ENCODE measurements at regions not wholly inside any gene's neighbourhood (a gene's known extent, or its start where the extent isn't known, plus 50 kb on each side); places are given as distances from the start of the nearest gene placed in this dataset.

DNA sequence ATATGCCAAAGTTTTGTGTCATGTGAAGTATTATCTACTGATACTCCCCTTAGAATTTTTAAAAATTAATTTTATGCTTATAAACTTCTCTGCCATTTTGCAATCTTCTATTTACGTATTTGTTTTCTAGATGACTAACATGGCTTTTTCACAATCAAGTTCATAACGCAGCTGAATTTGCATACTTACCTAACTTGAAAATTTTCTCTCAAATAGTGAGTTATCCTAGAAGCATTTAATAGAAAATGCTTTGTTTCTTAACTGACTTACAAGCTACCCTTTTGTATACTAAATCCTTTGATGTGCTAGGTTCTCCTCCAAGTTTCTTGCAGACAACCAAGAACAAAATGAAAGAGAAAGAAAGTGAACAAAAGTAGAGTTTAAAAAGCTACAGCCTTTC is 683.5 kb downstream of the LIG4 start:
- no peak for FAIRE-seq
- DNase-seq (ENCODE audit: insufficient read length, low spot score), result no peak

DNA sequence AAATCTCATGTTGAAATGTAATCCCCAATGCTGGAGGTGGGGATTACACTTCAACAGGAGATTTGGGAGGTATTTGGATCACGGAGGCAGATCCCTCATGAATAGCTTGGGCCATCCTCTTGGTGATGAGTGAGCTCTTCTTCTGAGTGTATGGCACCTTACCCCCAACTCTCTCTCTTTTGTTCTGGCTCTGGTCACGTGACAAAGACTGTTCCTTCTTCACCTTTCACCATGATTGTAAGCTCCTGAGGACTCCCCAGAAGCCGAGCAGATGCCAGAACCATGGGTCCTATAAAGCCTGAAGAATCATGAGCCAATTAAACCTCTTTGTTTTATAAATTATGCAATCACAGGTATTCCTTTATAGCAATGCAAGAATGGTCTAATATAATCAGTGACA is 684.2 kb downstream of the LIG4 start:
- no peak for FAIRE-seq

DNA sequence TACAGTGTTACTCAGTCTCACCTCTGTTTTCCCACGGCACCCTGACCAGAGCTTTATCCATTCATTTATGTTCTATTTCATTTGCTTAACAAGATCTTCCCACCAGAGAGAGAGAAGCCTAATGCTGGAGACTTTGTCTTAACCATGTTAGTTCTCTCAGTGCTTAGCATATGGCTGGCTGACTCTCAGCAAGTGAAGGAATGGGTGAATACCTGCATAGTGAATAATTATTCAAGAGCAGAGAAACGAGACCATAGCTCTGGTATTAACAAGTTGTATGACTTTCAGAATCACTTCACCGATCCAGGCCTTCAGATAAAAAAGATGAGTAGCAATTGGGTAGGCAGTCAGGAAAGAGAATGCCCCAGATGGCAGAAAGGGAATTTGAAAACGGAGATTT is 686.3 kb downstream of the LIG4 start:
- FAIRE-seq (no peak), DNase-seq (ENCODE audit: insufficient read length, low spot score) (no peak)

More for the DNA sequence above, 684.2 kb downstream of the LIG4 start:
- no peak for DNase-seq (ENCODE audit: insufficient read length, low spot score)

DNA sequence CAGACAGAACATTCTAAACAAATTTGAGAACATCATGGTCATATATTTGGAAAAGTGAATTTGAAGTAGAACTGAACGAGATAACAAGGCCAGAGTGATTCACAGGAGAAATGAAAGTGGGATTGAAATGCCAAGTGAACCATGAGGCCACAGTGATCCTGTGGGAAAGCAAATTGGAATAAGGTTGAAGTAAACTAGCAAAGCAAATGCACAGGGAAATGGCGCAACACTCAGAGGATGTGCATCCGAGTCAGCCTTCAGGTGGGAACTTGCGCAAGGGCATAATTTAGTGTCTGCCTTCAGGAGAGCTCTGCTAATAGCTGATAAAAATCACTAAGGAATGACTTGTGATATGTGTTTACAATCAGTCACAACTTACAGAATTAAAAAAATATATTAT is 696.6 kb downstream of the LIG4 start:
- DNase-seq (ENCODE audit: insufficient read length, low spot score) (no peak), FAIRE-seq (no peak)

DNA sequence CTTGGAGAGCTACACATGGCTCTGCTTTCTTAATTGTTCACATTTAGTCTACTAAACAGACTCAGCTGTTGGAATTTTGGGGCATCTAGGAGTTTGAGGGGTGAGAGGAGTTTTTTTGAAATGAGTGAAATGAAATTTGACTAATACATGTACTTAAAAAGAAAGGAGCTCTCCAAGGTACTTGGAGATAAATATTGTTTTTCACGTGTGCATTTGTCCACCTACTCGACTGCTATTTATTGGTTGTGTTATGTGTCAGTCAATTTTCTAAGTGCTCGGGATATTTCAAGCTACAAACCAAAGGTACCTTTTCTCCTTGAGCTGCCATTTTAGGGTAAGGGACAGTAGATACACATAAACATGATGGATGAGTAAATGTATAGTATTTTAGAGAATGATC is 697.0 kb downstream of the LIG4 start:
- no peak for FAIRE-seq
- no peak for DNase-seq (ENCODE audit: insufficient read length, low spot score)

DNA sequence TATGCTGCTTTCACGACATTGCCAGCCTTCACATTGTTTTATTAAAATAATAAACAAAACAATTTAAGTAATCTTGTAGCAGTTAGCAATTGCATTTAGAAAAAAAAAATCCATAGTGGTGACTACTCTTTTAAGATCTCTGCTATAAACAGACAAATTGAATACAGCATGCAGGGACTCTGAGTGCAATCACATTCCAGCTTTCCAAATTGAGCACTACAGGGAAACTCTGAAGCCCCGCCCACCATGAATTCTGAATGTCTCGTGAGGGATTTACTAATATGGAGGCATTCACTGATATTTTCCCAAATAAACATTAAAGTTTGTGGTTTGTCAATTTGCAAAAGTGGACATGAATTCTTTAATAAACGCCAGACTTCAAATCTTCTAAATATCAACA is 698.8 kb downstream of the LIG4 start:
- FAIRE-seq (no peak), DNase-seq (ENCODE audit: insufficient read length, low spot score) (no peak)

DNA sequence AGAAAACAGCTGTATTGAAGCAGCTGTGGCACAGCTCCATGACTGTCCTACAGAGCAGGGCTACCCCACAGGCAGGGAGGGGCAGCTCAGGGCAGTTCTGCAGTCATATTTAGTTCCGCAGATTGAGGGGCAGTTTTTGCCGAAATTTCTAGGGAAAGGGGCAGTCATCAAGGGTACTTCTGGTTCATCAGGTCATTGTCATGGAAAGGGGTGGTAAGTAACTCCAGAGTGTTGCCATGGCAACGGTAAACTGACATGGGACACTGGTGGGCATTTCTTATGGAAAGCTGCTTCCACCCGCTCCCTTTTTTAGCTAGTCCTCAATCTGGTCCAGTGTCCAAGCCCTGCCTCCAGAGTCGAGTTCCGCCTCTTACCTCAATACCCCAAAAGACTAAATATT is 702.8 kb downstream of the LIG4 start:
- no peak for DNase-seq (ENCODE audit: insufficient read length, low spot score)
- FAIRE-seq, result no peak

DNA sequence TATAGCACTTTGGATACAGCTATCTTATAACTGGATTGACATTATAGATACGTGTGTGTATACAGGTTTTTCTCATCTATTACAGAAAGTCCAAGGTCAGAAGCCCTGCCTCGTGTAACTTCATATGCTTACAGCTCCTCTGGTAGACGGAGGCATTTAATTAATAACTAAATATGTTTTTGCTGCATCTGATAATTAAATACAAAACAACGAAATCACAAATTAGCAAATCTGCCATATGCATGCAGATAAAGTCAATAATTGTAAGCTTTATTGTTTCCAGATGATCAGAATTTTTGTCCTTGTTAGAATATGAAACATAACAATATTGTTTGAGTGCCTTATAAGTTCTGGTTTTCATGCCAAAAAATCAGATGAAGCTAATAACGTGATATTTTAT is 717.7 kb downstream of the LIG4 start:
- FAIRE-seq (no peak), DNase-seq (ENCODE audit: insufficient read length, low spot score) (no peak)

DNA sequence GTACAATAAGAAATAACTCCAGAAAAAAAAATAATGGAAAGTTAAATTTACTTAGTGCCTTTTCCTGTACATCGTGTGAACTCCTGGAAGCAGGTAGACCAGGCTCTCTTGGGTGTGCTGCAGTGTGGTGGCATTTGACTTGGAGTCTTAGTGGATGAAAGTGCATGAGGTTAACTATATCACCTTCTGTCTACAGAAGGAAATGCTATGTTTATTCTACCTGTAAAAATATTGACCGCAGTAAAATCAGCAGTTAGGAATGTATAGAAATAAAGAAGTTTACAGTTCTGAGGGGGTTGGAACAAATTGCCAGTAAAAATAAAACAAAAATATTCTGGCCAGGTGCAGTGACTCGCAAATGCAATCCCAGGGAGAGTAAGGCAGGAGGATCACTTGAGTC is 722.1 kb downstream of the LIG4 start:
- DNase-seq (ENCODE audit: insufficient read length, low spot score), result no peak
- FAIRE-seq, result no peak

DNA sequence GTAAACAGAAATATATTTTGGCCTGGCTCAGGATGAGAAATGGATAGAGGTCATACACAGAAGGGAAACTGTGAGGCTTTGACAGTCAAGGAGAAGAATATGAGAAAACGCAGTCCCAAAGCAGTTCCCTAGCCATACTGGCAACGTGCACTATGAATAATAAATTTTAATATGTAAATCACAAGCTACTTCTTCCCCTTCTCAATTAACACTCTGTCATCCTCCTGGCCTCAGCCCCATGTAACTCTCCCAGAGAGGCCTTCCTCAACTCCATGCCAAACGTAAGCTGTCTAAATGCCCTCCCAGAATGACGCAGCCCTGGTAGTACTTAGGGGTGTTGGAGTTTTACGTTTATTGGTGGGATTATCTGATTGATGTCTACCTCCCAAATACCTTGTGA is 732.6 kb downstream of the LIG4 start:
- FAIRE-seq (no peak), DNase-seq (ENCODE audit: insufficient read length, low spot score) (no peak)

DNA sequence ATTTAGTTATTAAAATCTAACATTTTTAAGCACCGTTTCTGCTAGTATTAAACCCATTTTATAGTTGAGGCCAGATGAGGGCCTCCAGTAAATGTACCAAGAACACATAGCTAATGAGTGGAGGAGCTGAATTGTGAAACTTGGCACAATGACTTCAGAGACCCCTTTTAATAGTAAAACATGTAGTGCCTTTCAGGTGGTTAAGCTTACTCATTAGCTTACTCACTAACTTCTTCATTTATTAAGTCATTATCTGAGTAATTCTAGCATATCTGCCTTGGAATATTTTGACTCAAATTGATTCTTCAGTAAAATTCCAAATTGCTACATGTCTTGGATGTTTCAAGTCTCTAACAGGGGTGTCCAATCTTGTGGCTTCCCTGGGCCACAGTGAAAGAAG is 735.2 kb downstream of the LIG4 start:
- no peak for FAIRE-seq
- no peak for DNase-seq (ENCODE audit: insufficient read length, low spot score)

DNA sequence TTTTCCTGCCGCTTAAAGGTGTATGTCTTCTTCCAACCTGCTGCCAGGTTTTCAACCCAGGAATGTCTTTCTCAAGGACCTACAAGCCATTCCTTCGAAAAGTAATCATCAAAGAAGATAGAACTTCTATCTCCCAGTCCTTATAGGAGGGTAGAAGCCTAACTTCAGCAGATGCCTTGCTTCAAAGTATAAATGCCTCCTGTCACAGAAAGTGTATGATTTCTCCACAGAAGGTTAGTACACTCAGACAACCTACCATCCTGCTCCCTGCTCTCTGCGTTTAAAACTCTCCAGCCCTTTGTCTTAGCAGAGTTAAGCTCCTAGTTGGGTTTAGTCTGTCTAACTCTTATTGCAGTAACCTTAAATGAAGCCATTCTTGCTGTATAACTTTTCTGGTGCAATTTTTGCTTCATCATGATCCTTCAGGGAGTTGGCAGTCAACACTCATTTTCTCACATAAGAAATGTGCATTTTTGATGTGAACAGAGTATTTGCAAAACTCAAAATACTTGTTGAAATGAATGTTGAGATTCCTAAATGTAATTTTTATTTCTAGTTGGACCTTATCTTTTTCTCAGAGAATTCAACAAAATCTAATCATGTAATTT is 737.5 kb downstream of the LIG4 start:
- FAIRE-seq (no peak), DNase-seq (ENCODE audit: insufficient read length, low spot score) (no peak)

DNA sequence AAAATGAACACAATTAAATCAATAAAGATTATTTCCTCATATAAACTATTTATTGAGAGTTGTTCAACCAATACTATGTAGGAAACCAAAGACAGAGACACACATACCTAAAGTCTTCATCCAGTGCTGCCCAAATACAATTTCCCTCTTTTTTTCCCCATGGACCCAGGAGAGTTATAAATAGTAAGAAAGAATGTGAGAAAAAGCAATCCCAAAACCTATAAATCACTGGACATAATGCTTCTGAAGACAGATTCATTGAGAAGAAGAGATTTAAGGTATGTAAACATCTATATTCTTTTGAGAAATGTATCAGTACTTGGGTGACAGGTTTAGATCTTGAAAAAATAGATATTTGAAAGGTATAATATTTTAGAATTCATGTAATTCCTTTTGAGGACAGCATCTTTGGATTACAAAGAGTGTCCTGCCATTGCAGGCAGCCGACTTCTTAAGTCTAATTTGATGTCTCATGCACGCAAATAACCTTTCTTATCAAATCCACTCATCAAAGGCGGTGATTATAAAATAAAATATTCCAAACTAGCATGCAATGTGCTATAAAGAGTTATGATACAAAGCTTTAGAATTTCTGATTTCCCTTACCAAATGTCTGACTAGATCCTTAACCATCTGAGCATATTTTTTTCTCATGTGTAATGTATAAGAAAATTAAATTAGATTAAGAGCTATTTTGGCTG is 739.4 kb downstream of the LIG4 start:
- DNase-seq (ENCODE audit: insufficient read length, low spot score), result no peak
- FAIRE-seq, result no peak

DNA sequence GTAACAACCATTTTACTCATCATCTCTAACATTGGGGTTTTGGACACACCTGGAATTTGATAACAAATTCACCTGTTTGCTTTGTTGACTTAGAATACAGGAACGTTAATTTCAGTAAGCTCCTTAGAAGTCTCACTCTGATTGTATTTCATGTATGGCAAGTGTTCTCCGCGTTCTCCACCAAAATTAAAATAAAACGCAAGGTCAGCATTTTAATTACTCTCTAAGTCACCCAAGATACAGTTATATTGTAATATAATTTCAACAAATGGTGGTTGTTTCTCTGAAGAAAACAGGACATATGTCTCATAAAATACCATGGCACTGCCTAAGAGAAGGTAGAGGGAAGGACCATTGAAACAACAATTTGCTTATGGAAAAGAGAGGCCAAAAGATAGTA is 742.1 kb downstream of the LIG4 start:
- DNase-seq (ENCODE audit: insufficient read length, low spot score) (no peak), FAIRE-seq (no peak)

DNA sequence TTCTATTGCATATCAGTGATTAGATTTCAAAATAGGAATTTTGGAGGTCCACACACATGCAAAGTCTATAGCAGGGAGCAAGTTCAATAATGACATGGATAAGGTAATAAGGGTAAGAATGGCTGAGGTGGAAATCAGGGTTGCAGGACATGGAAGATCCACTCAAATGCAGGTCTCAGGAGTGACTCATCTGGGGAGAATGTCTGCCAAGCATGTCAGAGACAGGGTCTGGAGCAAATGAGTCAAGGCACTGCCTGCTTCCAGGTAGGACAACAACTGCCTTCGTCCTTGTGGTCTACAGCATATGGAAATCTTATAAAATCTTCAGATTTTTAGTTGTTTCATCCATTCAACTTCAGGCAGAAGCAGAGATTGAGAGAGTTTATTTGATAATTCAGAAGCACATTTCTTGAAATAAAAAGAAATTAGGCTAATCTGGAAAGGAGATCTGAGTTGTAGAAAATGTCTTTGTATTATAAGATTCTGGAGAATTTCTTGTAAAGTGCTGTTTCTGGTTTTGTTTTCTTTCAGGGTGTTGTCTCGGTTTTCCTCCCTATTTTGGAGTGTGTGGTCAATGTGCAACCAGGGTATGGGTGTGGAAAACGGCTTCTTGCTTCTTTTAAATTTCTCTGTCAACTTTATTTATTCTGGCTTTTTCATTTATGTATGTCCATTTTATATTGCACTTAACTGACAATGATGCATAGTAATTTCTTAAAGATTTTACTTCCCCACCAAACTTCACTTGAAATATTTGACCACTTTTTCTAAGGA is 748.8 kb downstream of the LIG4 start:
- DNase-seq (ENCODE audit: insufficient read length, low spot score) (no peak), FAIRE-seq (no peak)

DNA sequence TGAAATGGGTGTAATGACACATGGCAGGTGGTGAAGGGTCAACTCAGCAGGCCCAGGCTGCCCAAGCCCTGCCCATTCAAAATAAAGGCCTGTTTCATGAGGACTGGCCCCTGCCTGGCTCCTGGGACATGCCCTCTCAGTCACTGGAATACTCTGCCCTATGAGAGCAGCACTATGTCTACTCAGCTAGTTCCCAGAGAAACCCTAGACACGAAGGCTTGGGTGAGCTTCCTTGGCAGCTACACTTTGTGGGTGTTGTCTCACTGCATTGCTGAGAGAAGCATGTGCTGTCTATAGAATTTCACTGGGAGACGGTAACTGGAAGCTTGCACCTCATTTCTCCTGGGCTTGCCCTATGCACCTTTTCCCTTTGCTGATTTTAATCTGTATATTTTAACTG is 752.8 kb downstream of the LIG4 start:
- DNase-seq (ENCODE audit: insufficient read length, low spot score), result no peak
- no peak for FAIRE-seq

DNA sequence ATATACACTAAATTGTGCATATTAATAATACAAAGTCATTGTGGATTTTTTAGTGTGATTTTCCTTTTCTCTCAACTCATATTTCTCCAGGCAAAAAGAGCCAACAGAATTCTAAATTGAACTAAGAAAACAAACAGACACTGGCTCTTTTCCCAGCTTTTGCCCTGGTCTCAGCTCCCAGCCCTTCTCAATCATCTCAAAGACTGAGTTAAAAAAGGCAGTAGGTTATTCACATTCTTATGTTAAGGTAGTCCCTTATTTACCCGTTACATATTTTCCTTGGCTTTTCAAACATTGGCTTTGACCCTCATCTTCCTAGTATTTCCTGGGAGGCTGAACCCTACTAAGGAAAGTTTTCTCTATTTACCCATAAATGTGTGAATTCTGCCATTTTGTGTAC is 753.6 kb downstream of the LIG4 start:
- DNase-seq (ENCODE audit: insufficient read length, low spot score), result no peak
- FAIRE-seq, result no peak

DNA sequence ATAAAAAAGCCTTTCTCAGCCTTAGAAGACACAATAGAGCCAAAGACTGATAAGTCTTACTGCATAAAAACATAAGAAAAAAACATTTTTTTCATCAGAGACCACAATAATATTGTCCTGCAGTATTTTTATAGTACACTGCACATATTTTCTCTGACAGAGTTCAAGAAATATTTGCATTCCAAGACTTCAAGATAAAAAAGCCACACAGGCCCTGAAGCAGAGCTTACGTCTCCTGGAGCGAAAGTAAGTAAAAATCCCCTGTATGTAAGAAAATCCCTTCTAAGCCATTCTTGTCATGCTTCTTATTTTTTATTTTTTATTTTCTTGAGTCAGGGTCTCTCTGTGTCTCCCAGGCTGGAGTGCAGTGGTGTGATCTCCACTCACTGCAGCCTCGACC is 755.9 kb downstream of the LIG4 start:
- no peak for FAIRE-seq
- DNase-seq (ENCODE audit: insufficient read length, low spot score), result no peak

DNA sequence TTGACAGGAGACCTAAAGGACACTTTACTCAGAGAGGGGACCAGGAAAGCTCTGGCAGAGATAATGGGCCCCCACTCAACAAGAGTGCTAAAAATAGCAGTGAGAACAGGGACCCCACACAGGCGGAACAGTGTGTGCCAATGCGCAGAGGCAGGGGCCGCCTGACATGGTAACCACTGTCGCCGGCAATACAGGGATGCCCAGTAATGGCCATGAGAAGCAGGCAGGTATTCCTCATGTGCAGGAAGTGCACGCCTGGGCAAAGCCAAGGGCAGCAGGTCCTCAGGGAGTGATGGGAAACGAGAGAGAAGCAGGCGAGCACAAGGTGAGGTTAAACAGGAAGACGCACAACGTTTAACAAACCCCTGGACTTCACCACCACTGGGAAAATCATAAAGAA is 757.1 kb downstream of the LIG4 start:
- DNase-seq (ENCODE audit: insufficient read length, low spot score) (no peak), FAIRE-seq (no peak)

DNA sequence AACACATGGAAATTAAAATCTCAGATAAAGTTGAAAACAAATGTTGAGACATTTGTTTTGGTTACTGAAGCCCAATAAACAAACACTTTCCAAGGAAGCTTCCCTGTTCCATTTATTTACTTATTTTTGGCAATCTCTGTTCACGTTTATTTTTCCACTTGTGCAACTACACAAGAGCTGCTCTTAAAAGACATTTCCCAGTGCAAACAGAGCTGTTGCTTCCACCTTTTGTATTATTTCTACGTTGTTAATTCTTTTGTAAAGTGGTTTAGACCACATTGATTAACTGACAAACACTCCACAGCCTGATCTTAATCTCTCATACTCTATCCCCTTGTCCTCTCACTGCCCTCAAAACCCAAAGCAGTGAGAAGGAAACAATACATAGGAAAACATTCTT is 757.6 kb downstream of the LIG4 start:
- no peak for FAIRE-seq
- no peak for DNase-seq (ENCODE audit: insufficient read length, low spot score)

DNA sequence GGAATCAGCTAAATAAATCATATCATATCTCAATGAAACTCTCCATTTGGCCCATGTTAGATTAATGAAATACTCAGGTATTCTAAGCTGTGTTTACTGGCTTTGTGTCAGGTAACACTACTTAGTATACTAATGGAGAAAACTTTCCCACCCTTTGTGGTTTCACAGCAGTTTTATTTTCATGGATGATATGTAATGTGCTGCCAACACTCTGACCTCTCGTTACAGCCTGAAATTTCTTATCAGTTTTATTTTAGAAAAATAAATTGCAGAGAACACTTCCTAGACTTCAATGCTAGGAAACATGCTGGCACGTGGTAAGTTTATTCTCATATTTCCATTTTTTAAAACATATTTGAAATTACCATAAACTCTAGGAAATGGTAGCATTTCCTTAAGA is 758.9 kb downstream of the LIG4 start:
- FAIRE-seq (no peak), DNase-seq (ENCODE audit: insufficient read length, low spot score) (no peak)

DNA sequence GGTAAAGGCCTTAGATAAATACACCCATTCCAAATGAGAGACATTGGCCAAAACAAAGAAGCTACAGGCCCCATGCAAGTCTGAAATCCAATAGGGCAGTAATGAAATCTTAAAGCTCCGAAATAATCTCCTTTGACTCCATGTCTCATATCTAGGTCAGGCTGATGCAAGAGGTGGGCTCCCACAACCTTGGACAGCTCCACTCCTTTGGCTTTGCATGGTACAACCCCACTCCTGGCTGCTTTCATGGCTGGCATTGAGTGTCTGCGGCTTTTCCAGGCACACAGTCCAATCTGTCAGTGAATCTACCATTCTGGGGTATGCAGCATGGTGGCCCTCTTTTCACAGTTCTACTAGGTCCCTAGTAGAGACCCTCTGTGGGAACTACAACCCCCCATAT is 762.5 kb downstream of the LIG4 start:
- DNase-seq (ENCODE audit: insufficient read length, low spot score) (no peak), FAIRE-seq (no peak)

All from GM19239 (cell line).